ENCODE measurements at regions not wholly inside any gene's neighbourhood (a gene's known extent, or its start where the extent isn't known, plus 50 kb on each side); places are given as distances from the start of the nearest gene placed in this dataset.

- H3K4me3 ChIP-seq (ENCODE audit: insufficient read depth, low read depth, low read length): no peak overlapping the region
- H3K4me1 ChIP-seq (ENCODE audit: control insufficient read depth, insufficient read depth, low read length): no peaks in the 10 kb centered on the region
- 90 to 91% methylated on average over 3 to 4 of the region's 4 CpGs for WGBS, 2 experiments
- no peaks in the 10 kb centered on the region for H3K27me3 ChIP-seq (ENCODE audit: control insufficient read depth, insufficient read depth, low read length, poor library complexity, severe bottlenecking)
- no peaks in the 10 kb centered on the region for H3K9me3 ChIP-seq (ENCODE audit: control insufficient read depth, low read length)
- H3K36me3 ChIP-seq (ENCODE audit: control insufficient read depth, insufficient read depth, low read length): no peaks in the 10 kb centered on the region
- no peak overlapping the region for H3K27ac ChIP-seq (ENCODE audit: insufficient read depth, low read depth, low read length, poor library complexity, severe bottlenecking)
Observed at GRCh38 chr9:87189006-87189405, 241.7 kb upstream of the GAS1 start.

- WGBS, 2 experiments: 94 to 100% methylated on average over 1 of the region's 1 CpG
- no peak overlapping the region for H3K27ac ChIP-seq (ENCODE audit: insufficient read depth, low read depth, low read length, poor library complexity, severe bottlenecking)
- H3K36me3 ChIP-seq (ENCODE audit: control insufficient read depth, insufficient read depth, low read length): no peaks in the 10 kb centered on the region
- H3K4me1 ChIP-seq (ENCODE audit: control insufficient read depth, insufficient read depth, low read length): no peaks in the 10 kb centered on the region
- no peak overlapping the region for H3K4me3 ChIP-seq (ENCODE audit: insufficient read depth, low read depth, low read length)
- no peaks in the 10 kb centered on the region for H3K9me3 ChIP-seq (ENCODE audit: control insufficient read depth, low read length)
- H3K27me3 ChIP-seq (ENCODE audit: control insufficient read depth, insufficient read depth, low read length, poor library complexity, severe bottlenecking): no peaks in the 10 kb centered on the region
Observed at GRCh38 chr9:87193151-87193550, 245.8 kb upstream of the GAS1 start.

GRCh38 chr9:87193925-87194868, 246.9 kb upstream of the GAS1 start:
- no peak overlapping the region for H3K27ac ChIP-seq (ENCODE audit: insufficient read depth, low read depth, low read length, poor library complexity, severe bottlenecking)
- H3K36me3 ChIP-seq (ENCODE audit: control insufficient read depth, insufficient read depth, low read length): no peaks in the 10 kb centered on the region
- no peaks in the 10 kb centered on the region for H3K9me3 ChIP-seq (ENCODE audit: control insufficient read depth, low read length)
- H3K4me3 ChIP-seq (ENCODE audit: insufficient read depth, low read depth, low read length): no peak overlapping the region
- 84 to 86% methylated on average over 8 to 9 of the region's 9 CpGs for WGBS, 2 experiments
- H3K4me1 ChIP-seq (ENCODE audit: control insufficient read depth, insufficient read depth, low read length): no peaks in the 10 kb centered on the region
- H3K27me3 ChIP-seq (ENCODE audit: control insufficient read depth, insufficient read depth, low read length, poor library complexity, severe bottlenecking): no peaks in the 10 kb centered on the region

- no peaks in the 10 kb centered on the region for H3K36me3 ChIP-seq (ENCODE audit: control insufficient read depth, insufficient read depth, low read length)
- no peak overlapping the region for H3K4me3 ChIP-seq (ENCODE audit: insufficient read depth, low read depth, low read length)
- no peaks in the 10 kb centered on the region for H3K27me3 ChIP-seq (ENCODE audit: control insufficient read depth, insufficient read depth, low read length, poor library complexity, severe bottlenecking)
- H3K27ac ChIP-seq (ENCODE audit: insufficient read depth, low read depth, low read length, poor library complexity, severe bottlenecking): no peak overlapping the region
- no peaks in the 10 kb centered on the region for H3K9me3 ChIP-seq (ENCODE audit: control insufficient read depth, low read length)
- H3K4me1 ChIP-seq (ENCODE audit: control insufficient read depth, insufficient read depth, low read length): no peaks in the 10 kb centered on the region
Observed at GRCh38 chr9:87195306-87195705, 248.0 kb upstream of the GAS1 start.

- H3K4me1 ChIP-seq (ENCODE audit: control insufficient read depth, insufficient read depth, low read length): no peaks in the 10 kb centered on the region
- WGBS, 2 experiments: 87 to 96% methylated on average over 8 to 10 of the region's 10 CpGs
- no peaks in the 10 kb centered on the region for H3K36me3 ChIP-seq (ENCODE audit: control insufficient read depth, insufficient read depth, low read length)
- H3K27me3 ChIP-seq (ENCODE audit: control insufficient read depth, insufficient read depth, low read length, poor library complexity, severe bottlenecking): no peaks in the 10 kb centered on the region
- H3K4me3 ChIP-seq (ENCODE audit: insufficient read depth, low read depth, low read length): no peak overlapping the region
- H3K9me3 ChIP-seq (ENCODE audit: control insufficient read depth, low read length): no peaks in the 10 kb centered on the region
- H3K27ac ChIP-seq (ENCODE audit: insufficient read depth, low read depth, low read length, poor library complexity, severe bottlenecking): no peak overlapping the region
Observed at GRCh38 chr9:87197349-87198130, 250.2 kb upstream of the GAS1 start.

GRCh38 chr9:87198716-87199115, 251.4 kb upstream of the GAS1 start:
- Histone ChIP-seq H3K4me3 (ENCODE audit: insufficient read depth, low read depth, low read length) (no peak overlapping the region), H3K27ac (ENCODE audit: insufficient read depth, low read depth, low read length, poor library complexity, severe bottlenecking) (no peak overlapping the region), H3K27me3 (ENCODE audit: control insufficient read depth, insufficient read depth, low read length, poor library complexity, severe bottlenecking) (no peaks in the 10 kb centered on the region), H3K4me1 (ENCODE audit: control insufficient read depth, insufficient read depth, low read length) (no peaks in the 10 kb centered on the region), H3K36me3 (ENCODE audit: control insufficient read depth, insufficient read depth, low read length) (no peaks in the 10 kb centered on the region), H3K9me3 (ENCODE audit: control insufficient read depth, low read length) (no peaks in the 10 kb centered on the region)
- WGBS, 2 experiments: 92 to 93% methylated on average over 3 of the region's 3 CpGs

GRCh38 chr9:87199278-87199677, 252.0 kb upstream of the GAS1 start:
- Histone ChIP-seq H3K4me3 (ENCODE audit: insufficient read depth, low read depth, low read length) (no peak overlapping the region), H3K27me3 (ENCODE audit: control insufficient read depth, insufficient read depth, low read length, poor library complexity, severe bottlenecking) (no peaks in the 10 kb centered on the region), H3K36me3 (ENCODE audit: control insufficient read depth, insufficient read depth, low read length) (no peaks in the 10 kb centered on the region), H3K4me1 (ENCODE audit: control insufficient read depth, insufficient read depth, low read length) (no peaks in the 10 kb centered on the region), H3K9me3 (ENCODE audit: control insufficient read depth, low read length) (no peaks in the 10 kb centered on the region), H3K27ac (ENCODE audit: insufficient read depth, low read depth, low read length, poor library complexity, severe bottlenecking) (no peak overlapping the region)
- 89 to 91% methylated on average over 5 of the region's 5 CpGs for WGBS, 2 experiments

GRCh38 chr9:87199782-87200181, 252.5 kb upstream of the GAS1 start:
- WGBS, 2 experiments: 39 to 44% methylated on average over 4 of the region's 4 CpGs
- Histone ChIP-seq H3K27me3 (ENCODE audit: control insufficient read depth, insufficient read depth, low read length, poor library complexity, severe bottlenecking) (no peaks in the 10 kb centered on the region), H3K27ac (ENCODE audit: insufficient read depth, low read depth, low read length, poor library complexity, severe bottlenecking) (no peak overlapping the region), H3K4me3 (ENCODE audit: insufficient read depth, low read depth, low read length) (no peak overlapping the region), H3K36me3 (ENCODE audit: control insufficient read depth, insufficient read depth, low read length) (no peaks in the 10 kb centered on the region), H3K4me1 (ENCODE audit: control insufficient read depth, insufficient read depth, low read length) (no peaks in the 10 kb centered on the region), H3K9me3 (ENCODE audit: control insufficient read depth, low read length) (no peaks in the 10 kb centered on the region)

- Histone ChIP-seq H3K4me1 (ENCODE audit: control insufficient read depth, insufficient read depth, low read length) (no peaks in the 10 kb centered on the region), H3K36me3 (ENCODE audit: control insufficient read depth, insufficient read depth, low read length) (no peaks in the 10 kb centered on the region), H3K27me3 (ENCODE audit: control insufficient read depth, insufficient read depth, low read length, poor library complexity, severe bottlenecking) (no peaks in the 10 kb centered on the region), H3K9me3 (ENCODE audit: control insufficient read depth, low read length) (no peaks in the 10 kb centered on the region), H3K4me3 (ENCODE audit: insufficient read depth, low read depth, low read length) (no peak overlapping the region), H3K27ac (ENCODE audit: insufficient read depth, low read depth, low read length, poor library complexity, severe bottlenecking) (no peak overlapping the region)
- 74 to 88% methylated on average over 4 of the region's 4 CpGs for WGBS, 2 experiments
Observed at GRCh38 chr9:87201351-87201751, 254.0 kb upstream of the GAS1 start.

GRCh38 chr9:87206064-87206661, 258.9 kb upstream of the GAS1 start:
- no peaks in the 10 kb centered on the region for H3K4me1 ChIP-seq (ENCODE audit: control insufficient read depth, insufficient read depth, low read length)
- no peak overlapping the region for H3K27ac ChIP-seq (ENCODE audit: insufficient read depth, low read depth, low read length, poor library complexity, severe bottlenecking)
- no peaks in the 10 kb centered on the region for H3K36me3 ChIP-seq (ENCODE audit: control insufficient read depth, insufficient read depth, low read length)
- no peak overlapping the region for H3K4me3 ChIP-seq (ENCODE audit: insufficient read depth, low read depth, low read length)
- H3K9me3 ChIP-seq (ENCODE audit: control insufficient read depth, low read length): no peaks in the 10 kb centered on the region
- H3K27me3 ChIP-seq (ENCODE audit: control insufficient read depth, insufficient read depth, low read length, poor library complexity, severe bottlenecking): no peaks in the 10 kb centered on the region
- 92 to 95% methylated on average over 6 to 7 of the region's 7 CpGs for WGBS, 2 experiments

Measured in ectodermal cell (in vitro differentiated cells).